Effector memory CD4-positive, alpha-beta T cell (primary cell): ENCODE measurements at regions not wholly inside any gene's neighbourhood (a gene's known extent, or its start where the extent isn't known, plus 50 kb on each side); places are given as distances from the start of the nearest gene placed in this dataset.
"Not testable (repeated sequence)": the region's sequence is repeated elsewhere in the genome, so short reads cannot be mapped to it uniquely, and the experiment has no call there.

Source experiments
- DNase-seq, 3 donors: peaks; one replicate each; pipeline ENCODE4 v3.0.0-alpha.2; 2020
- H3K27ac ChIP-seq: 2 replicates; pipeline ENCODE4 v1.7.0; 2013; ENCODE audit warnings: mild to moderate bottlenecking, low read length, moderate library complexity; ENCODE audit not compliant: insufficient read depth, poor library complexity, severe bottlenecking
- H3K27me3 ChIP-seq: replicated peaks from 2 replicates; pipeline ENCODE4 v1.7.0; 2013; ENCODE audit warnings: mild to moderate bottlenecking, low read length; ENCODE audit not compliant: insufficient read depth, control insufficient read depth, poor library complexity, severe bottlenecking
- H3K36me3 ChIP-seq: 2 replicates; pipeline ENCODE4 v1.7.0; 2013; ENCODE audit warnings: mild to moderate bottlenecking, low read length, moderate library complexity; ENCODE audit not compliant: control insufficient read depth, insufficient read depth
- H3K4me1 ChIP-seq: 2 replicates; pipeline ENCODE4 v1.7.0; 2013; ENCODE audit warnings: low read length, mild to moderate bottlenecking; ENCODE audit not compliant: control insufficient read depth, insufficient read depth, poor library complexity, severe bottlenecking
- H3K4me3 ChIP-seq: 2 replicates; pipeline ENCODE4 v1.7.0; 2013; ENCODE audit warnings: low read length, low read depth, mild to moderate bottlenecking; ENCODE audit not compliant: insufficient read depth, poor library complexity, severe bottlenecking
- H3K9me3 ChIP-seq: 2 replicates; pipeline ENCODE4 v1.7.0; 2013; ENCODE audit warnings: mild to moderate bottlenecking, low read length, moderate library complexity; ENCODE audit not compliant: control insufficient read depth

DNA sequence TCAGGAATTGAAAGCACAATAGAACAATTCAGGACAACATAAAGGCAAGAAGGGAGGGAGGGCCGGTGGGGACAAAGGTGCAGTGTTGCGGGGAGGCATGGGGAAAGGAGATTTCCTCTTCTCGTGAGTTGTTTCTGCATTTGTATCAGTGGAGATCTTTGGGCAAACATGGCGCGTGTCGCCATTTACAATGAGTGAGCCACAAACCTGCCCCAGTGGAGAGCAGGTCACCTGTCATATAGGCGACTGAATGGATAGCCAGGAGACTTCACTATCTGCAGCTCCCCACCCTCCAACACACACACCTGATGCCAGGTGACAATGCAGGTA, 87.7 kb upstream of the SLC45A1 start:
- Histone ChIP-seq H3K27me3 (no peaks in the 10 kb centered on the region), H3K9me3 (no peaks in the 10 kb centered on the region), H3K4me1 (no peaks in the 10 kb centered on the region), H3K36me3 (no peaks in the 10 kb centered on the region), H3K27ac (no peak overlapping the region), H3K4me3 (no peak overlapping the region)
- DNase-seq = no peak

DNA sequence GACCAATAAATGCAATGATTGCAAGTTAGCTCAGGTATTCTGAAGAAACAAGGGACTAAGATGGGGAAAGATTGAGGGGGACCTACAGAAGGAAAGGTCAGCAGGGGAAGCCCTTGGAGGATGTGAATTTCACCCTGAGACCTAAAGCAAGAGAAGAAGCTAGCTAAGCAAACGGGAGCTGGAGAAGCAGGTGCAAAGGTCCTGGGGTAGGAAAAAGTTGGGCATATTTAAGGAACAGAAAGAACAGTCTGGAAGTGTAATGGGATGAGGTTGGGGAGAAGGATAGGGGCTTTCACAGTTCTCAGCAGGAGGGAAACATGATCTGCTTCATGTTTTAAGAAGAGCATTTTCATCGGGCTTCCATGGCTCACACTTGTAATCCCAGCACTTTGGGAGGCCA, 89.7 kb upstream of the SLC45A1 start:
- Histone ChIP-seq H3K4me3 (no peak overlapping the region), H3K36me3 (no peaks in the 10 kb centered on the region), H3K27me3 (no peaks in the 10 kb centered on the region), H3K9me3 (no peaks in the 10 kb centered on the region), H3K4me1 (no peaks in the 10 kb centered on the region), H3K27ac (no peak overlapping the region)
- DNase-seq = no peak

DNA sequence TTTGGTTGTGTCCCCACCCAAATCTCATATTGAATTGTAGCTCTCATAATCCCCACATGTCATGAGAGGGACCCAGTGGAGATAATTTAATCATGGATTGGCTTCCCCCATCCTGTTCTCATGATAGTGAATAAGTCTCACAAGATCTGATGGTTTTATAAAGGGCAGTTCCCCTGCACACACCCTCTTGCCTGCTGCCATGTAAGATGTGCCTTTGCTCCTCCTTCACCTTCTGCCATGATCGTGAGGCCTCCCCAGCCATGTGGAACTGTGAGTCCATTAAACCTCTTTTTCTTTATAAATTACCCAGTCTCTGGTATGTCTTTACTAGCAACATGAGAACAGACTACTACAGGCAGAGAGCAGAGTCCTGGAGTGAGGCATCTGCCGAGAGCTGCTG, 90.2 kb upstream of the SLC45A1 start:
- not testable (repeated sequence) for H3K9me3 ChIP-seq, DNase-seq, H3K36me3 ChIP-seq, H3K27me3 ChIP-seq, H3K4me3 ChIP-seq, H3K27ac ChIP-seq, H3K4me1 ChIP-seq

DNA sequence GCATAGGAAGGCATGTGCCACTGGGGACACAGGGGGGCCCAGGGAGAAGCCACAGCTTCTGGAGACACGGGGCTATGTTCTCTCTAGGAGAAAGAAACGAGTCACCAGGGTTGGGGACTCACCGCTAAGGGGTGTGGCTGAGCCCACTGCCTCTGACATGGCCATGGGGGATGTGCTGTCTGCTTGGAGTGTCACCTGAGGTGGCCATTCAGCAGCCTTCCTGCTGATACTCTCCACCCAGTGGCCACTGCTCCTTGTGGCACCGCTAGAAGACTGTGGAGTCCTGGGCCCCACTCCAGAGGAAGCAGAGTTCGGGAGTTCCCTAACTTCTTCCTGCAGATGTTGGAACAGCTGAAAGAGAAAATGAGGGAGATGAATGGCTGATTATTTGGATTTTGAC, 91.2 kb upstream of the SLC45A1 start:
- H3K9me3 ChIP-seq = no peaks in the 10 kb centered on the region
- H3K4me1 ChIP-seq = no peaks in the 10 kb centered on the region
- no peaks in the 10 kb centered on the region for H3K27me3 ChIP-seq
- H3K36me3 ChIP-seq = no peaks in the 10 kb centered on the region
- no peak overlapping the region for H3K27ac ChIP-seq
- no peak for DNase-seq
- H3K4me3 ChIP-seq = no peak overlapping the region

DNA sequence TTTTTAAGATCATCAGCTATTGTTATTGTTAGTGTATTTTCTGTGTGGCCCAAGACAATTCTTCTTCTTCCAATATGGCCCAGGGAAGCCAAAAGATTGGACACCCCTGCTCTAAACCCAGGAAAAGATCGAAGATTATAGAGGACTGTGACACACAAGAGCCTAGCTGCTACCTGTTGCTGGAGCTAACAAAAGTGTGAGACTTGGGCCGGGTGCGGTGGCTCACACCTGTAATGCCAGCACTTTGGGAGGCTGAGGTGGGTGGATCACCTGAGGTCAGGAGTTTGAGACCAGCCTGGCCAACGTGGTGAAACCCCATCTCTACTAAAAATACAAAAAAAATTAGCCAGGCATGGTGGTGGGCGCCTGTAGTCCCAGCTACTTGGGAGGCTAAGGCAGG, 91.9 kb upstream of the SLC45A1 start:
- H3K36me3 ChIP-seq, H3K4me3 ChIP-seq, DNase-seq, H3K4me1 ChIP-seq, H3K27me3 ChIP-seq, H3K27ac ChIP-seq, H3K9me3 ChIP-seq: not testable (repeated sequence)

DNA sequence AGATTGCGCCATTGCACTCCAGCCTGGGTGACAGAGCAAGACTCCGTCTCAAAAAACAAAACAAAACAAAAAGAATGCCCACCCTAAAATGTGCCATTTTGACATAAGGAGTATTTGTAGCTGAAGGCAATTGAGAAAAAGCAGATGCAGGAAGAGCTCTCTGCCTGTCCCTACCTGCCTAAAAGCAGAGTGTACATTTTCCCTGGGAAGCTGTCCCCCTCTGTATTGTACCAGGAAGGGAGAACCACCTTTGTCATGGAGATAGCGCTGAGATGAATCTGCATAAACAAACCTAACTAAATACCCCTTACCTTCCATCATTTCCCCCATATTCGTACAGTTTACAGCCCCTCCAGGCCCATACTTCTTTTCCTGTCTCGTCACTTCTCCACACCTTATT, 94.4 kb upstream of the SLC45A1 start:
- Histone ChIP-seq H3K36me3 (no peaks in the 10 kb centered on the region), H3K9me3 (no peaks in the 10 kb centered on the region), H3K27me3 (no peaks in the 10 kb centered on the region), H3K4me1 (no peaks in the 10 kb centered on the region), H3K27ac (no peak overlapping the region), H3K4me3 (no peak overlapping the region)
- no peak for DNase-seq

DNA sequence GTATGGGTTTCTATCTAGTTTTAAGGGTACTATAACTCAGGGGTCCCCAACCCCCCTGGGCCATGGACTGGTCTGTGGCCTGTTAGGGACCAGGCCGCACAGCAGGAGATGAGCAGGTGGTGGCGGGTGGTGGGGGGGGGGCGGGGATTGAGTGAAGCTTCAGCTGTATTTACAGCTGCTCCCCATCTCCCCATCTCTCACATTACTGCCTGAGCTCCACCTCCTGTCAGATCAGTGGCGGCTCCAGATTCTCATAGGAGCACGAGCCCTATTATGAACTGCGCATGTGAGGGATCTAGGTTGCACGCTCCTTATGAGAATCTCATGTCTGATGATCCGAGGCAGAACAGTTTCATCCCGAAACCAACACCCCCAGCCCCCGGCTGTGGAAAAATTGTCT, 95.1 kb upstream of the SLC45A1 start:
- no peaks in the 10 kb centered on the region for H3K4me1 ChIP-seq

DNA sequence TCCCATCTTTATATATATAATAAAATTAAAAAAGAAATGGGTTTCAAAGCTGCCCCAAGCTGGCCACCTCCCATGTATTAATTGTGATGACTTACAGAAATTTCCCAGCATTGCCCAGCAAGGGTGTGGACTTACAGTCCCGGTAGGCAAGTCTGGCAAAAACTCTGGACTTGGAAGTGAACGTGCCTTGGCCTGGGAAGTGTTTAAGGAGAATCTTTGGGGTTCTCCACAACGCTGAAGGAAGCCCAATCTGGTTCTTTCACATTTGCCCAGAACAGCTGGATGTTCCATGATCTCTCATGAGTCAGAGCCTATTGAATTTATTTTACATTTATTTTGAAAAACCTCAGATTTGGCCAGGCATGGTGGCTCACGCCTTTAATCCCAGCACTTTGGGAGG, 98.4 kb upstream of the SLC45A1 start:
- H3K4me3 ChIP-seq = no peak overlapping the region

More for the DNA sequence above, 95.1 kb upstream of the SLC45A1 start:
- H3K27me3 ChIP-seq = no peaks in the 10 kb centered on the region
- no peak overlapping the region for H3K4me3 ChIP-seq
- H3K27ac ChIP-seq = no peak overlapping the region
- no peak for DNase-seq
- no peaks in the 10 kb centered on the region for H3K9me3 ChIP-seq
- H3K36me3 ChIP-seq = no peaks in the 10 kb centered on the region

DNA sequence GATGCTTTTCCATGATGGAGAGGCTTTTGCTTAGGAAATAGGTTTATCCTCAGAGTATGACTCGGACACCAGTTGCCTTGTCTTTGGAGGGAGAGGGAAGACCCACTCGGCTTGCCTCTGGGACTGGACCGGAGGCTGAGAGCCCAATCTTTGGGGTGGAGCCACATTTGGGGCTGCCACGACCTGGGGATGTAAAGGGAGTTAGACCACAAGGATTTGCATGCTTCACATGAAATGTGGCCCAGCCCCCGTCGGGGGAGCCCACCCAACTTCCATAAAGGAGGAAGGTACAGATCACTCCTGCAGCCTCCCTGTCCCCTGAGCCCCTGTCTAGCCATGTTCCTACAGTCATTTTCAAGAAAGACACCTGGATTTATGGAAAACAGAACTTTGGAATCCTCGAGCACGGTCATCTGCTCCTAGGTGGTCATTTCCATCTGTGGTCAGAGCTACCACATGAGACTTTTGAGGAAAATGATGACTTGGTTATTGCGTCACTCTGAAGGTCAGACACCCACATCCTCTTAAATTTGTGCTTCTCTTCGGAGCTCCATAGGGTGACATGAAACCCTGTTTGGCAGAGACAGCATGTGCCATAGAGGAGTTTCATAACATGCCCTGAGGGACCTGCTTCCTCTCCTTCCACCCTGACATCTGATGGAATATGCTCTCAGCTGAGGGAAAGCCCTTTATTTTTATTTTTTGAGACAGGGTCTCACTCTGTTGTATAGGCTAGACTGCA, 99.4 kb upstream of the SLC45A1 start:
- DNase-seq = no peak
- H3K36me3 ChIP-seq = no peaks in the 10 kb centered on the region

More for the DNA sequence above, 98.4 kb upstream of the SLC45A1 start:
- no peak overlapping the region for H3K27ac ChIP-seq
- H3K4me1 ChIP-seq = no peaks in the 10 kb centered on the region
- DNase-seq = no peak
- H3K36me3 ChIP-seq = no peaks in the 10 kb centered on the region
- peaks cover 5% of the 10 kb centered on the region for H3K27me3 ChIP-seq
- H3K9me3 ChIP-seq = no peaks in the 10 kb centered on the region

DNA sequence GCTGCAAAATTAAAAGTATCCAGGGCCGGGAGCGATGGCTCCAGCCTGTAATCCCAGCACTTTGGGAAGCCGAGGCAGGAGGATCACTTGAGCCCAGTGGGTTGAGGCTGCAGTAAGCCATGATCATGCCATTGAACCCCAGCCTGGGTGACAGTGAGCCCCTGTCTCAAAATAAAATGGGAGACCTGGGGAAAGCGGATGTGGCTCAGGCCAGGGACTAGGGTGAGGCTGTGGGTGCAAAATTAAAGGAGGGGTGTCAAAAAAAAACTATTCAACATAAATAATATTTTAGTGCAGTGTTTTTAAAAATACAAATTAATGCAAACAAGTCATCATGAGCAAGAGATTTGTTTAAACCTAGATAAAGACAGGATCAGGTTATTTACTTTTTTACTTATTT, 100.1 kb upstream of the SLC45A1 start:
- no peaks in the 10 kb centered on the region for H3K4me1 ChIP-seq
- peak overlapping the region; percentile 45 for H3K4me3 ChIP-seq
- H3K27ac ChIP-seq = no peak overlapping the region
- peaks cover 5% of the 10 kb centered on the region for H3K27me3 ChIP-seq
- H3K36me3 ChIP-seq = no peaks in the 10 kb centered on the region
- DNase-seq = no peak
- no peaks in the 10 kb centered on the region for H3K9me3 ChIP-seq

More for the DNA sequence above, 99.4 kb upstream of the SLC45A1 start:
- Histone ChIP-seq H3K9me3 (no peaks in the 10 kb centered on the region), H3K27ac (no peak overlapping the region), H3K4me3 (no peak overlapping the region), H3K4me1 (no peaks in the 10 kb centered on the region), H3K27me3 (peaks cover 5% of the 10 kb centered on the region)
